GM18498 (cell line): ENCODE measurements at regions not wholly inside any gene's neighbourhood (a gene's known extent, or its start where the extent isn't known, plus 50 kb on each side); places are given as distances from the start of the nearest gene placed in this dataset.

Experiments used
- ATAC-seq: cut with Tn5 transposase; IDR thresholded peaks from one replicate; pipeline ENCODE4 v1.9.1; 2021; ENCODE audit warnings: mild to moderate bottlenecking, moderate library complexity; ENCODE audit not compliant: unreplicated experiment

GRCh38 chrX:129176710-129177109 lies 346.6 kb downstream of the SMARCA1 start:
- ATAC-seq: no peak

GRCh38 chrX:129161108-129161507 lies 362.2 kb downstream of the SMARCA1 start:
- ATAC-seq: no peak

GRCh38 chrX:129158505-129158904 lies 364.8 kb downstream of the SMARCA1 start:
- no peak for ATAC-seq

GRCh38 chrX:129145840-129146272 lies 377.4 kb downstream of the SMARCA1 start:
- no peak for ATAC-seq

GRCh38 chrX:129145385-129145784 lies 377.9 kb downstream of the SMARCA1 start:
- ATAC-seq: no peak

GRCh38 chrX:129144172-129145038 lies 378.9 kb downstream of the SMARCA1 start:
- no peak for ATAC-seq

GRCh38 chrX:129139837-129140598 lies 383.3 kb downstream of the SMARCA1 start:
- ATAC-seq: no peak

GRCh38 chrX:129125122-129125914 lies 398.0 kb downstream of the SMARCA1 start:
- ATAC-seq: no peak

GRCh38 chrX:129123795-129124194 lies 399.5 kb downstream of the SMARCA1 start:
- no peak for ATAC-seq

- ATAC-seq: no peak
Observed at GRCh38 chrX:129116676-129117470, 406.4 kb downstream of the SMARCA1 start.

GRCh38 chrX:129115935-129116334 lies 407.4 kb downstream of the SMARCA1 start:
- no peak for ATAC-seq

- ATAC-seq: peak; percentile 74
Observed at GRCh38 chrX:129115104-129115503, 408.2 kb downstream of the SMARCA1 start.

- ATAC-seq: no peak
Observed at GRCh38 chrX:129111081-129111798, 412.1 kb downstream of the SMARCA1 start.

GRCh38 chrX:129108936-129109335 lies 414.4 kb downstream of the SMARCA1 start:
- ATAC-seq: no peak

- no peak for ATAC-seq
Observed at GRCh38 chrX:129099207-129099606, 424.1 kb downstream of the SMARCA1 start.

- no peak for ATAC-seq
Observed at GRCh38 chrX:129097668-129098067, 425.6 kb downstream of the SMARCA1 start.

GRCh38 chrX:129093706-129094105 lies 429.6 kb downstream of the SMARCA1 start:
- no peak for ATAC-seq

- ATAC-seq: no peak
Observed at GRCh38 chrX:129092757-129093156, 430.5 kb downstream of the SMARCA1 start.

- no peak for ATAC-seq
Observed at GRCh38 chrX:129092242-129092641, 431.0 kb downstream of the SMARCA1 start.

GRCh38 chrX:129091097-129091496 lies 432.2 kb downstream of the SMARCA1 start:
- no peak for ATAC-seq
